CD4-positive, CD25-positive, alpha-beta regulatory T cell (primary cell): ENCODE measurements at regions not wholly inside any gene's neighbourhood (a gene's known extent, or its start where the extent isn't known, plus 50 kb on each side); places are given as distances from the start of the nearest gene placed in this dataset.

ENCODE experiments used
- ATAC-seq, 2 donors: fragments of 150-1000 bp; cut with Tn5 transposase; one replicate each; pipeline ENCODE4 v1.10.0; 2021; ENCODE audit warnings: low read depth in 2 of 2, moderate number of reproducible peaks in 2 of 2, moderate library complexity in 1 of 2
- DNase-seq, 3 donors: peaks; one replicate each; pipeline versions ENCODE4 v3.0.0 to v3.0.0-alpha.2; 2012 to 2022; ENCODE audit warnings: mixed read lengths in 1 of 3
- H3K27ac ChIP-seq: one replicate; pipeline ENCODE4 v1.7.0; 2013; ENCODE audit warnings: mild to moderate bottlenecking, low read length; ENCODE audit not compliant: insufficient read depth, poor library complexity, severe bottlenecking
- H3K27me3 ChIP-seq: one replicate; pipeline ENCODE4 v1.7.0; 2013; ENCODE audit warnings: low read length; ENCODE audit not compliant: control insufficient read depth, insufficient read depth
- H3K36me3 ChIP-seq: one replicate; pipeline ENCODE4 v1.7.0; 2013; ENCODE audit warnings: mild to moderate bottlenecking, low read length, moderate library complexity; ENCODE audit not compliant: control insufficient read depth, insufficient read depth
- H3K4me1 ChIP-seq: 2 replicates; pipeline ENCODE4 v1.7.0; 2013; ENCODE audit warnings: mild to moderate bottlenecking, low read length; ENCODE audit not compliant: insufficient read depth, control insufficient read depth, poor library complexity, severe bottlenecking
- H3K4me3 ChIP-seq: one replicate; pipeline ENCODE4 v1.7.0; 2013; ENCODE audit warnings: low read depth, mild to moderate bottlenecking, low read length, moderate library complexity
- H3K9me3 ChIP-seq, 2 experiments: 1 replicate in 1 of 2; 2 replicates in 1 of 2; pipeline ENCODE4 v1.7.0; 2013; ENCODE audit warnings: low read length in 2 of 2, mild to moderate bottlenecking in 1 of 2, moderate library complexity in 1 of 2; ENCODE audit not compliant: control insufficient read depth in 2 of 2
- H3K27ac Mint-ChIP-seq, 3 donors: one replicate each; pipeline ENCODE4 v1.8.0; 2020 to 2022; ENCODE audit warnings: mild to moderate bottlenecking in 3 of 3, mixed read lengths in 3 of 3, moderate library complexity in 2 of 3
- H3K27me3 Mint-ChIP-seq: one replicate; pipeline ENCODE4 v1.8.0; 2022; ENCODE audit warnings: mild to moderate bottlenecking, mixed read lengths
- H3K36me3 Mint-ChIP-seq: one replicate; pipeline ENCODE4 v1.8.0; 2020; ENCODE audit warnings: mixed read lengths
- H3K4me1 Mint-ChIP-seq, 4 donors: one replicate each; pipeline ENCODE4 v1.8.0; 2020 to 2022; ENCODE audit warnings: mixed read lengths in 4 of 4, mild to moderate bottlenecking in 1 of 4
- H3K4me3 Mint-ChIP-seq, 4 donors: one replicate each; pipeline ENCODE4 v1.8.0; 2020 to 2022; ENCODE audit warnings: mild to moderate bottlenecking in 4 of 4, mixed read lengths in 4 of 4, moderate library complexity in 3 of 4
- H3K9me3 Mint-ChIP-seq, 7 donors: one replicate each; pipeline ENCODE4 v1.8.0; 2020 to 2022; ENCODE audit warnings: mixed read lengths in 7 of 7, mild to moderate bottlenecking in 3 of 7, moderate library complexity in 2 of 7

- Histone ChIP-seq H3K4me1 (no peaks in the 10 kb centered on the region), H3K27ac (no peak overlapping the region), H3K36me3 (no peaks in the 10 kb centered on the region), H3K4me3 (no peak overlapping the region), H3K27me3 (no peaks in the 10 kb centered on the region), H3K9me3 (peaks cover 0 to 5% of the 10 kb centered on the region in 2 experiments)
- Mint-ChIP-seq H3K27me3 (no peaks in the 10 kb centered on the region), H3K4me3 (no peak overlapping the region), H3K4me1 (no peaks in the 10 kb centered on the region), H3K9me3 (peaks cover 0 to 10% (median 4%) of the 10 kb centered on the region in 7 donors), H3K36me3 (no peaks in the 10 kb centered on the region), H3K27ac (no peak overlapping the region)
- DNase-seq (no peak), ATAC-seq (no peak)
Observed at GRCh38 chr6:48563433-48563832, 452.4 kb upstream of the PTCHD4 start.

GRCh38 chr6:48560408-48560807, 449.4 kb upstream of the PTCHD4 start:
- Histone ChIP-seq H3K4me1 (no peaks in the 10 kb centered on the region), H3K27ac (no peak overlapping the region), H3K4me3 (no peak overlapping the region), H3K27me3 (no peaks in the 10 kb centered on the region), H3K9me3 (peaks cover 0 to 5% of the 10 kb centered on the region in 2 experiments), H3K36me3 (no peaks in the 10 kb centered on the region)
- Mint-ChIP-seq H3K27ac (no peak overlapping the region), H3K4me3 (no peak overlapping the region), H3K27me3 (no peaks in the 10 kb centered on the region), H3K9me3 (peaks cover 0 to 15% (median under 1%) of the 10 kb centered on the region in 7 donors), H3K36me3 (no peaks in the 10 kb centered on the region), H3K4me1 (no peaks in the 10 kb centered on the region)
- DNase-seq (no peak), ATAC-seq (no peak)

GRCh38 chr6:48553467-48554189, 442.6 kb upstream of the PTCHD4 start:
- Mint-ChIP-seq H3K27ac (no peak overlapping the region), H3K4me3 (no peak overlapping the region)

GRCh38 chr6:48552905-48553304, 441.9 kb upstream of the PTCHD4 start:
- Mint-ChIP-seq H3K27ac (no peak overlapping the region), H3K4me1 (no peaks in the 10 kb centered on the region), H3K27me3 (no peaks in the 10 kb centered on the region), H3K4me3 (no peak overlapping the region), H3K36me3 (no peaks in the 10 kb centered on the region), H3K9me3 (peaks cover 0 to 10% (median 2%) of the 10 kb centered on the region in 7 donors)
- DNase-seq = no peak
- H3K36me3 ChIP-seq = no peaks in the 10 kb centered on the region
- no peaks in the 10 kb centered on the region for H3K4me1 ChIP-seq
- no peak overlapping the region for H3K4me3 ChIP-seq
- ATAC-seq = no peak
- H3K9me3 ChIP-seq = no peaks in the 10 kb centered on the region
- no peaks in the 10 kb centered on the region for H3K27me3 ChIP-seq
- H3K27ac ChIP-seq = no peak overlapping the region

More at GRCh38 chr6:48553467-48554189, 442.6 kb upstream of the PTCHD4 start:
- DNase-seq (no peak), ATAC-seq (no peak)
- Histone ChIP-seq H3K27me3 (no peaks in the 10 kb centered on the region), H3K36me3 (no peaks in the 10 kb centered on the region), H3K27ac (no peak overlapping the region), H3K4me1 (no peaks in the 10 kb centered on the region), H3K4me3 (no peak overlapping the region), H3K9me3 (no peaks in the 10 kb centered on the region)
- Mint-ChIP-seq H3K9me3 (peaks cover 0 to 12% (median 2%) of the 10 kb centered on the region in 7 donors), H3K4me1 (no peaks in the 10 kb centered on the region), H3K27me3 (no peaks in the 10 kb centered on the region), H3K36me3 (no peaks in the 10 kb centered on the region)

GRCh38 chr6:48550603-48551002, 439.6 kb upstream of the PTCHD4 start:
- DNase-seq = no peak
- H3K4me3 Mint-ChIP-seq = no peak overlapping the region
- no peaks in the 10 kb centered on the region for H3K27me3 ChIP-seq
- H3K4me3 ChIP-seq = no peak overlapping the region
- H3K36me3 Mint-ChIP-seq = no peaks in the 10 kb centered on the region
- H3K27me3 Mint-ChIP-seq = no peaks in the 10 kb centered on the region
- no peak for ATAC-seq
- H3K36me3 ChIP-seq = no peaks in the 10 kb centered on the region
- peaks cover 0 to 8% (median 2%) of the 10 kb centered on the region in 7 donors for H3K9me3 Mint-ChIP-seq
- H3K27ac Mint-ChIP-seq = no peak overlapping the region
- no peaks in the 10 kb centered on the region for H3K9me3 ChIP-seq
- H3K4me1 Mint-ChIP-seq = no peaks in the 10 kb centered on the region
- no peak overlapping the region for H3K27ac ChIP-seq
- H3K4me1 ChIP-seq = no peaks in the 10 kb centered on the region

- H3K27me3 ChIP-seq = no peaks in the 10 kb centered on the region
- Mint-ChIP-seq H3K4me1 (no peaks in the 10 kb centered on the region), H3K27ac (no peak overlapping the region), H3K36me3 (no peaks in the 10 kb centered on the region), H3K27me3 (no peaks in the 10 kb centered on the region), H3K4me3 (no peak overlapping the region), H3K9me3 (peaks cover 0 to 11% (median 2%) of the 10 kb centered on the region in 7 donors)
- DNase-seq (no peak), ATAC-seq (no peak)
- no peaks in the 10 kb centered on the region for H3K4me1 ChIP-seq
- no peak overlapping the region for H3K4me3 ChIP-seq
- H3K27ac ChIP-seq = no peak overlapping the region
- H3K9me3 ChIP-seq = peaks cover 0 to under 1% of the 10 kb centered on the region in 2 experiments
- no peaks in the 10 kb centered on the region for H3K36me3 ChIP-seq
Observed at GRCh38 chr6:48542191-48542590, 431.2 kb upstream of the PTCHD4 start.

- ATAC-seq = no peak
- DNase-seq = no peak
- H3K4me3 Mint-ChIP-seq = no peak overlapping the region
- no peak overlapping the region for H3K27ac Mint-ChIP-seq
- Histone ChIP-seq H3K36me3 (no peaks in the 10 kb centered on the region), H3K4me1 (no peaks in the 10 kb centered on the region), H3K27ac (no peak overlapping the region), H3K9me3 (peaks cover 0 to 4% of the 10 kb centered on the region in 2 experiments), H3K27me3 (no peaks in the 10 kb centered on the region), H3K4me3 (no peak overlapping the region)
- peaks cover 0 to 11% (median 2%) of the 10 kb centered on the region in 7 donors for H3K9me3 Mint-ChIP-seq
- no peaks in the 10 kb centered on the region for H3K4me1 Mint-ChIP-seq
- H3K36me3 Mint-ChIP-seq = no peaks in the 10 kb centered on the region
- H3K27me3 Mint-ChIP-seq = no peaks in the 10 kb centered on the region
Observed at GRCh38 chr6:48541649-48542048, 430.7 kb upstream of the PTCHD4 start.

GRCh38 chr6:48535582-48536009, 424.6 kb upstream of the PTCHD4 start:
- Mint-ChIP-seq H3K27ac (no peak overlapping the region), H3K9me3 (peaks cover 0 to 5% (median 1%) of the 10 kb centered on the region in 7 donors), H3K27me3 (no peaks in the 10 kb centered on the region), H3K4me1 (no peaks in the 10 kb centered on the region), H3K4me3 (no peak overlapping the region), H3K36me3 (no peaks in the 10 kb centered on the region)
- DNase-seq = no peak
- no peak for ATAC-seq
- no peaks in the 10 kb centered on the region for H3K36me3 ChIP-seq
- H3K4me3 ChIP-seq = no peak overlapping the region
- H3K27ac ChIP-seq = no peak overlapping the region
- peaks cover 0 to 4% of the 10 kb centered on the region in 2 experiments for H3K9me3 ChIP-seq
- H3K27me3 ChIP-seq = no peaks in the 10 kb centered on the region
- no peaks in the 10 kb centered on the region for H3K4me1 ChIP-seq
